Neural cell (in vitro differentiated cells): ENCODE measurements at regions not wholly inside any gene's neighbourhood (a gene's known extent, or its start where the extent isn't known, plus 50 kb on each side); places are given as distances from the start of the nearest gene placed in this dataset.

Source experiments
- H2AFZ ChIP-seq: fragments of 200-600, 300-800 bp; sonication (generic), shearing (Covaris generic); 2 replicates; pipeline ENCODE4 v1.6.0; 2014; ENCODE audit warnings: low read depth, mild to moderate bottlenecking, antibody characterized with exemption, low read length, moderate library complexity
- H3F3A ChIP-seq: fragments of 200-600 bp; shearing (Covaris generic); 2 replicates; pipeline ENCODE4 v1.6.1; 2016; ENCODE audit warnings: mild to moderate bottlenecking, moderate library complexity, mixed read lengths, antibody characterized with exemption, low read length; ENCODE audit not compliant: insufficient read depth, poor library complexity, severe bottlenecking
- H3K27ac ChIP-seq: fragments of 200-600, 300-800 bp; sonication (generic), shearing (Covaris generic); 2 replicates; pipeline ENCODE4 v1.5.1; 2014; ENCODE audit warnings: mild to moderate bottlenecking, low read length, moderate library complexity
- H3K27me3 ChIP-seq: fragments of 300-800, 200-600 bp; sonication (generic), shearing (Covaris generic); 2 replicates; pipeline ENCODE4 v1.6.0; 2014; ENCODE audit warnings: mild to moderate bottlenecking, low read depth, low read length, moderate library complexity; ENCODE audit not compliant: insufficient read depth
- H3K36me3 ChIP-seq: fragments of 300-800, 200-600 bp; sonication (generic), shearing (Covaris generic); 2 replicates; pipeline ENCODE4 v1.5.1; 2014; ENCODE audit warnings: mild to moderate bottlenecking, antibody characterized with exemption, low read length, moderate library complexity; ENCODE audit not compliant: insufficient read depth
- H3K4me2 ChIP-seq: fragments of 300-800, 200-600 bp; sonication (generic), shearing (Covaris generic); 2 replicates; pipeline ENCODE4 v1.6.0; 2014; ENCODE audit warnings: mild to moderate bottlenecking, low read length
- H3K4me3 ChIP-seq: fragments of 300-800, 200-600 bp; sonication (generic), shearing (Covaris generic); 2 replicates; pipeline ENCODE4 v1.5.1; 2014; ENCODE audit warnings: mild to moderate bottlenecking, low read length, moderate library complexity
- H3K79me2 ChIP-seq: fragments of 200-600 bp; shearing (Covaris generic); replicated peaks from 2 replicates; pipeline ENCODE4 v1.6.0; 2014; ENCODE audit warnings: mild to moderate bottlenecking, low read length, moderate library complexity; ENCODE audit not compliant: insufficient read depth
- H3K9ac ChIP-seq: fragments of 300-800, 200-600 bp; sonication (generic), shearing (Covaris generic); 2 replicates; pipeline ENCODE4 v1.6.1; 2016; ENCODE audit warnings: mild to moderate bottlenecking, low read length, mixed read lengths
- H3K9me2 ChIP-seq: fragments of 200-600 bp; shearing (Covaris generic); 2 replicates; pipeline ENCODE4 v1.6.1; 2016; ENCODE audit warnings: mild to moderate bottlenecking, low read length, mixed read lengths; ENCODE audit not compliant: insufficient read depth
- H3K9me3 ChIP-seq: fragments of 200-600, 300-800 bp; sonication (generic), shearing (Covaris generic); 2 replicates; pipeline ENCODE4 v1.6.1; 2016; ENCODE audit warnings: mild to moderate bottlenecking, mixed run types, low read length, moderate library complexity, mixed read lengths
- H4K20me1 ChIP-seq: fragments of 200-600 bp; shearing (Covaris generic); 2 replicates; pipeline ENCODE4 v1.6.1; 2016; ENCODE audit warnings: mild to moderate bottlenecking, mixed run types; ENCODE audit not compliant: insufficient read depth
- EP300 ChIP-seq: fragments of 450-650 bp; conservative IDR thresholded peaks from 2 replicates; pipeline ENCODE4 v1.6.1; 2014; ENCODE audit warnings: antibody characterized with exemption, mild to moderate bottlenecking, moderate library complexity; ENCODE audit not compliant: poor library complexity, severe bottlenecking
- EZH2 ChIP-seq: fragments of 200-600, 300-800 bp; shearing (Covaris generic), sonication (generic); IDR thresholded peaks from 2 replicates; pipeline ENCODE4 v1.6.1; 2014; ENCODE audit warnings: antibody characterized with exemption, low read length, borderline replicate concordance, mild to moderate bottlenecking; ENCODE audit not compliant: insufficient read depth, poor library complexity, severe bottlenecking
- MXI1 ChIP-seq: fragments of 450-650 bp; conservative IDR thresholded peaks from 2 replicates; pipeline ENCODE4 v1.6.1; 2014; ENCODE audit warnings: antibody characterized with exemption, mild to moderate bottlenecking; ENCODE audit not compliant: poor library complexity, severe bottlenecking
- POLR2AphosphoS5 ChIP-seq: IDR thresholded peaks from 2 replicates; pipeline ENCODE4 v1.6.1; 2012
- RAD21 ChIP-seq: fragments of 450-650 bp; conservative IDR thresholded peaks from 2 replicates; pipeline ENCODE4 v1.6.1; 2014; ENCODE audit warnings: antibody characterized with exemption, mild to moderate bottlenecking, moderate library complexity
- SMC3 ChIP-seq: fragments of 450-650 bp; conservative IDR thresholded peaks from 2 replicates; pipeline ENCODE4 v1.6.1; 2014; ENCODE audit warnings: antibody characterized with exemption, mild to moderate bottlenecking, moderate library complexity; ENCODE audit not compliant: poor library complexity
- TAF1 ChIP-seq: IDR thresholded peaks from 2 replicates; pipeline ENCODE4 v1.6.1; 2012; ENCODE audit warnings: low read depth
- TF ChIP-seq, protein P1 (sequence below): fragments of 450-650 bp; IDR thresholded peaks from 2 replicates; pipeline ENCODE4 v1.5.1; 2014; ENCODE audit warnings: antibody characterized with exemption, mild to moderate bottlenecking, moderate library complexity; ENCODE audit not compliant: poor library complexity, severe bottlenecking
- TF ChIP-seq, protein P2 (sequence below): IDR thresholded peaks from 2 replicates; pipeline ENCODE4 v1.6.1; 2012; ENCODE audit warnings: borderline replicate concordance

DNA sequence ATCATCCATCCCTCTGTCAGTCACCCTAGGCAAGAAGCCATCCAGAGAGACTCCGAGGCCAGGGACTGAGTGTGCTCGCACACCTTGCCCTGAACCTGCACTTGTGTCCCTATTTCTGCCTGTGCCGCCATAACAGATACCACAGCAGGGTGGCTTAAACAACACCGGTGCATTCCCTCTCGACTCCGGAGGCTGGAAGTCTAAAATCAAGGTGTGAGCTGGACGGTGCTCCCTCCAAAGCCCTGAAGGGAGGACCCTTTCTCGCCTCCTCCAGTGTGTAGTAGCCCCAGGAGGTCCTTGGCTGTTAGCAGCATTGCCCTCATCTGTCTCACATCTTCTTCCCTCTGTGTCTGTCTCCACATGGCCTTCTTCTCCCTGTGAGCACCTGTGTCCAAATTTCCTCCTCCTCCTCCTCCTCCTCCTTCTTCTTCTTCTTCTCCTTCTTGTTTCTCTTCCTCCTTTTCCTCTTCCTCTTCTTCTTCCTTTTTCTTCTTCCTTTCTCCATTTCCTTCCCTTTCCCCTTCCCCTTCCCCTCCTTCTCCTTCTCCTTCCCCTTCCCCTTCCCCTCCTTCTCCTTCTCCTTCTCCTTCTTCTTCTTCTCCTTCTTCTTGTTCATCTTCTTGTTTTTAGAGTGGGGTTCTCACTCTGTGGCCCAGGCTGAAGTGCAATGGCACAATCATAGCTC, 98.1 kb upstream of the ENPP6 start:
- TF ChIP-seq MXI1 (no peak), POLR2AphosphoS5 (no peak), TAF1 (no peak), SMC3 (no peak), EP300 (no peak), EZH2 (no peak), RAD21 (no peak)
- TF ChIP-seq, protein P1, sequence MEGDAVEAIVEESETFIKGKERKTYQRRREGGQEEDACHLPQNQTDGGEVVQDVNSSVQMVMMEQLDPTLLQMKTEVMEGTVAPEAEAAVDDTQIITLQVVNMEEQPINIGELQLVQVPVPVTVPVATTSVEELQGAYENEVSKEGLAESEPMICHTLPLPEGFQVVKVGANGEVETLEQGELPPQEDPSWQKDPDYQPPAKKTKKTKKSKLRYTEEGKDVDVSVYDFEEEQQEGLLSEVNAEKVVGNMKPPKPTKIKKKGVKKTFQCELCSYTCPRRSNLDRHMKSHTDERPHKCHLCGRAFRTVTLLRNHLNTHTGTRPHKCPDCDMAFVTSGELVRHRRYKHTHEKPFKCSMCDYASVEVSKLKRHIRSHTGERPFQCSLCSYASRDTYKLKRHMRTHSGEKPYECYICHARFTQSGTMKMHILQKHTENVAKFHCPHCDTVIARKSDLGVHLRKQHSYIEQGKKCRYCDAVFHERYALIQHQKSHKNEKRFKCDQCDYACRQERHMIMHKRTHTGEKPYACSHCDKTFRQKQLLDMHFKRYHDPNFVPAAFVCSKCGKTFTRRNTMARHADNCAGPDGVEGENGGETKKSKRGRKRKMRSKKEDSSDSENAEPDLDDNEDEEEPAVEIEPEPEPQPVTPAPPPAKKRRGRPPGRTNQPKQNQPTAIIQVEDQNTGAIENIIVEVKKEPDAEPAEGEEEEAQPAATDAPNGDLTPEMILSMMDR, result no peak
- TF ChIP-seq, protein P2, sequence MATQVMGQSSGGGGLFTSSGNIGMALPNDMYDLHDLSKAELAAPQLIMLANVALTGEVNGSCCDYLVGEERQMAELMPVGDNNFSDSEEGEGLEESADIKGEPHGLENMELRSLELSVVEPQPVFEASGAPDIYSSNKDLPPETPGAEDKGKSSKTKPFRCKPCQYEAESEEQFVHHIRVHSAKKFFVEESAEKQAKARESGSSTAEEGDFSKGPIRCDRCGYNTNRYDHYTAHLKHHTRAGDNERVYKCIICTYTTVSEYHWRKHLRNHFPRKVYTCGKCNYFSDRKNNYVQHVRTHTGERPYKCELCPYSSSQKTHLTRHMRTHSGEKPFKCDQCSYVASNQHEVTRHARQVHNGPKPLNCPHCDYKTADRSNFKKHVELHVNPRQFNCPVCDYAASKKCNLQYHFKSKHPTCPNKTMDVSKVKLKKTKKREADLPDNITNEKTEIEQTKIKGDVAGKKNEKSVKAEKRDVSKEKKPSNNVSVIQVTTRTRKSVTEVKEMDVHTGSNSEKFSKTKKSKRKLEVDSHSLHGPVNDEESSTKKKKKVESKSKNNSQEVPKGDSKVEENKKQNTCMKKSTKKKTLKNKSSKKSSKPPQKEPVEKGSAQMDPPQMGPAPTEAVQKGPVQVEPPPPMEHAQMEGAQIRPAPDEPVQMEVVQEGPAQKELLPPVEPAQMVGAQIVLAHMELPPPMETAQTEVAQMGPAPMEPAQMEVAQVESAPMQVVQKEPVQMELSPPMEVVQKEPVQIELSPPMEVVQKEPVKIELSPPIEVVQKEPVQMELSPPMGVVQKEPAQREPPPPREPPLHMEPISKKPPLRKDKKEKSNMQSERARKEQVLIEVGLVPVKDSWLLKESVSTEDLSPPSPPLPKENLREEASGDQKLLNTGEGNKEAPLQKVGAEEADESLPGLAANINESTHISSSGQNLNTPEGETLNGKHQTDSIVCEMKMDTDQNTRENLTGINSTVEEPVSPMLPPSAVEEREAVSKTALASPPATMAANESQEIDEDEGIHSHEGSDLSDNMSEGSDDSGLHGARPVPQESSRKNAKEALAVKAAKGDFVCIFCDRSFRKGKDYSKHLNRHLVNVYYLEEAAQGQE, result no peak
- H3K27ac ChIP-seq, result no peak overlapping the region
- H3K27me3 ChIP-seq, result no peaks in the 10 kb centered on the region

DNA sequence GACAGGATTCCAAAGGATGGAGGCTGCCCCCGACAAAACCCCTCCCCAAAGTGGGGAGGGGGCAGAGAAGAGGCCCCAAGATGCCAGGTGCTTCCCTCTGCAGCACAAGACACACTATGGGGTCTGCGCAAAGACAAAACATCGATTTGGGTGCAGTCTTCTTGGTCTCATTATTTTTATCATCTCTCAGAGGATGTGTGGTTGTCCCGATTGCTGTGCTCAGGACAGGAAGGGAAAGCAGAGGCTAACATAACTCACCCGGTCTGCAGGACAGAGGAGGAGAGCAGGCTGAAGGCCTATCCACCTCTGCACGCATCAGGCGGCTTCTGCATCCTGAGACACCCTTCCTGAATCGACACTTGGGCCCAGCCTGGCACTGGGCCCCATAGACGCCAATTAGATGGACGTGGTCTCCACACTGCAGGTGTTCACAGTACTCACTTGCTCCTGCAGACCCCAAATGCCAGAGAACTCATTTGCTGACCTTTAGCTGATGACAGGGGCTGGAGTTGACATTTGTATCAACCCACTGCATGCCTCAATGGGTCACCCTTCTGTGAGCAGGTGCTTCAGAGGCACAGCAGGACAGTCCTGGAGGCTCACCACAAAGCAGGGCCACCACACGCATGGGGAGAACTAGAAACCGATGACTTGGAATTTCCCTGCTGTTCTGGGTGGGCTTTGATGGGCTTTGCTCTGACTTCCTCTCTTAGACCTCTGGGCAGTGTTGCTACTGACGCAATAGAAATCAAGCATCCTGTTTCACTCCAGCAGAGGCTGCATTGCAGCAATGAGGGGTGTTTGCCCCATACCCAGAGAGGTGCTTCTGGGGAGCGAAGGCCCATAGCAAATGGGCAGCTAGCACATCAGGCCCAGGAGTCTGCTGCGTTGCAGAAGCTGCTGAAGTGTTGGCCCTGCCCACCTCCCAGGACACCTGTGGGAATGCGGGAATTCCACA, 96.3 kb upstream of the ENPP6 start:
- Histone ChIP-seq H3K9me2 (no peaks in the 10 kb centered on the region), H2AFZ (no peak overlapping the region), H3K4me3 (no peak overlapping the region), H3K27me3 (no peaks in the 10 kb centered on the region), H3K36me3 (no peaks in the 10 kb centered on the region), H4K20me1 (no peaks in the 10 kb centered on the region), H3F3A (no peaks in the 10 kb centered on the region), H3K27ac (no peak overlapping the region), H3K79me2 (no peaks in the 10 kb centered on the region), H3K9ac (no peak overlapping the region), H3K4me2 (no peak overlapping the region), H3K9me3 (no peaks in the 10 kb centered on the region)
- TF ChIP-seq, protein P1, result no peak
- no peak for TF ChIP-seq SMC3
- TF ChIP-seq RAD21, result no peak
- TF ChIP-seq, protein P2, result no peak
- no peak for TF ChIP-seq EP300
- TF ChIP-seq EZH2, result no peak
- TF ChIP-seq POLR2AphosphoS5, result no peak
- no peak for TF ChIP-seq MXI1
- no peak for TF ChIP-seq TAF1

More for the DNA sequence above, 98.1 kb upstream of the ENPP6 start:
- no peaks in the 10 kb centered on the region for H3K9me2 ChIP-seq
- H3K9me3 ChIP-seq, result no peaks in the 10 kb centered on the region
- H2AFZ ChIP-seq, result no peak overlapping the region
- no peak overlapping the region for H3K9ac ChIP-seq
- no peak overlapping the region for H3K4me2 ChIP-seq
- H3F3A ChIP-seq, result no peaks in the 10 kb centered on the region
- H3K4me3 ChIP-seq, result no peak overlapping the region
- no peaks in the 10 kb centered on the region for H3K36me3 ChIP-seq
- H3K79me2 ChIP-seq, result no peaks in the 10 kb centered on the region
- no peaks in the 10 kb centered on the region for H4K20me1 ChIP-seq
